ENCODE measurements at regions not wholly inside any gene's neighbourhood (a gene's known extent, or its start where the extent isn't known, plus 50 kb on each side); places are given as distances from the start of the nearest gene placed in this dataset.

DNA sequence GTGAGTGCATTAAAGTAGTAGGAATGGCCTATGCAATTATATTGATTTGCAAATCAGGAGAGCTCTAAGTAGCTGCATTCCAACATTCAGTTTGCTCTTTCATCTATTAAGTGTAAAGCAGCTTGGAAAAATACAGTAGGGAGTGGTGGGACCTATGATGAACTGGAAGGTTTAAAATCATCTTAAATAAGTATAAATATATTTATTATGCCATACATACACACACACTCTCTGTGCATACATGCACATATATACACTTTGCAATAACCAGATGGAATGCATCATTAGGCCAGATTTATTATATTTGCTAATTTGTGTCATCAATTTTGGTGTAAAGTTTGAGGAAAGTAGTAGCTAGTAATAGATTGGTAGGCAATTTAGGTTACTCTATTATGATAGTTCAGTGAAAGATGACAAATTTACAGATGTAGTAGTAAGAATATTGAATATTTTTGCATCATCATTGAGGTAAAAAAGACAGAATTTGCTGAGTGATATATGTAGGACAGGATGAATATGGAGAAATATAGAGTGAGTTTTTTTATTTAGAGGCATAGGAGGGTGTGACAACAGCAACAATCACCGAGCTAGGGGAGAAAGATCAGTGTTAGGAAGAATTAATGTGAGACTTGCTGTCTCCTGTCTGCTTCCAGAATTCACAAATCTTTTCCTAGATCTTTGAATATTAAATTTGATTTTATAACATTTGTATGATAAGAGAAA, 961.0 kb upstream of the CDH2 start:
- ChIA-PET POLR2A (no interaction called here), CTCF (interaction anchor here (0.6 kb wide), 2 partner anchors 153 to 159 kb away, joined by 3 read pairs; no protein-coding TSS in a partner anchor)
- TF ChIP-seq ZNF548 (tag by site-specific recombination; IDR thresholded peaks at IDR 0.05), result no peak
- Histone ChIP-seq H3K27ac (ENCODE audit: extremely low read depth, low read depth, low read length) (no peak overlapping the region), H3K36me3 (ENCODE audit: control insufficient read depth in 2 of 2, insufficient read depth in 1 of 2, low read length in 2 of 2) (no peaks in the 10 kb centered on the region), H3K4me1 (ENCODE audit: control insufficient read depth, insufficient read depth, low read length) (no peaks in the 10 kb centered on the region), H3K4me3 (ENCODE audit: low read depth, low read length) (no peak overlapping the region), H3K9me3 (ENCODE audit: control insufficient read depth, insufficient read depth, low read depth, low read length) (no peaks in the 10 kb centered on the region)

- no peak overlapping the region for H3K27ac ChIP-seq (ENCODE audit: extremely low read depth, low read depth, low read length)
- POLR2A ChIA-PET, result no interaction called here
- H3K4me1 ChIP-seq (ENCODE audit: control insufficient read depth, insufficient read depth, low read length), result no peaks in the 10 kb centered on the region
- no peaks in the 10 kb centered on the region for H3K36me3 ChIP-seq (ENCODE audit: control insufficient read depth in 2 of 2, insufficient read depth in 1 of 2, low read length in 2 of 2)
- CTCF ChIA-PET, result no interaction called here
- TF ChIP-seq RBAK (tag by site-specific recombination; IDR thresholded peaks at IDR 0.05) (no peak), ZNF792 (tag by site-specific recombination; IDR thresholded peaks at IDR 0.05) (no peak), ZNF423 (tag by site-specific recombination; IDR thresholded peaks at IDR 0.05) (no peak), ZNF24 (tag by site-specific recombination; IDR thresholded peaks at IDR 0.05) (no peak), ZNF266 (tag by site-specific recombination; IDR thresholded peaks at IDR 0.05; ENCODE audit: low read depth) (no peak), ZNF473 (tag by site-specific recombination; IDR thresholded peaks at IDR 0.05) (no peak), ZNF76 (tag by site-specific recombination; IDR thresholded peaks at IDR 0.05; ENCODE audit: borderline replicate concordance, low read depth) (no peak), ZFHX2 (tag by site-specific recombination; conservative IDR thresholded peaks at IDR 0.05) (no peak), ZNF558 (tag by site-specific recombination; IDR thresholded peaks at IDR 0.05) (no peak), ZNF239 (tag by site-specific recombination; IDR thresholded peaks at IDR 0.05) (no peak), ZNF302 (tag by site-specific recombination; IDR thresholded peaks at IDR 0.05; ENCODE audit: low read depth) (no peak), PRDM10 (tag by site-specific recombination; IDR thresholded peaks at IDR 0.05) (no peak)
- TF ChIP-seq, protein P1, sequence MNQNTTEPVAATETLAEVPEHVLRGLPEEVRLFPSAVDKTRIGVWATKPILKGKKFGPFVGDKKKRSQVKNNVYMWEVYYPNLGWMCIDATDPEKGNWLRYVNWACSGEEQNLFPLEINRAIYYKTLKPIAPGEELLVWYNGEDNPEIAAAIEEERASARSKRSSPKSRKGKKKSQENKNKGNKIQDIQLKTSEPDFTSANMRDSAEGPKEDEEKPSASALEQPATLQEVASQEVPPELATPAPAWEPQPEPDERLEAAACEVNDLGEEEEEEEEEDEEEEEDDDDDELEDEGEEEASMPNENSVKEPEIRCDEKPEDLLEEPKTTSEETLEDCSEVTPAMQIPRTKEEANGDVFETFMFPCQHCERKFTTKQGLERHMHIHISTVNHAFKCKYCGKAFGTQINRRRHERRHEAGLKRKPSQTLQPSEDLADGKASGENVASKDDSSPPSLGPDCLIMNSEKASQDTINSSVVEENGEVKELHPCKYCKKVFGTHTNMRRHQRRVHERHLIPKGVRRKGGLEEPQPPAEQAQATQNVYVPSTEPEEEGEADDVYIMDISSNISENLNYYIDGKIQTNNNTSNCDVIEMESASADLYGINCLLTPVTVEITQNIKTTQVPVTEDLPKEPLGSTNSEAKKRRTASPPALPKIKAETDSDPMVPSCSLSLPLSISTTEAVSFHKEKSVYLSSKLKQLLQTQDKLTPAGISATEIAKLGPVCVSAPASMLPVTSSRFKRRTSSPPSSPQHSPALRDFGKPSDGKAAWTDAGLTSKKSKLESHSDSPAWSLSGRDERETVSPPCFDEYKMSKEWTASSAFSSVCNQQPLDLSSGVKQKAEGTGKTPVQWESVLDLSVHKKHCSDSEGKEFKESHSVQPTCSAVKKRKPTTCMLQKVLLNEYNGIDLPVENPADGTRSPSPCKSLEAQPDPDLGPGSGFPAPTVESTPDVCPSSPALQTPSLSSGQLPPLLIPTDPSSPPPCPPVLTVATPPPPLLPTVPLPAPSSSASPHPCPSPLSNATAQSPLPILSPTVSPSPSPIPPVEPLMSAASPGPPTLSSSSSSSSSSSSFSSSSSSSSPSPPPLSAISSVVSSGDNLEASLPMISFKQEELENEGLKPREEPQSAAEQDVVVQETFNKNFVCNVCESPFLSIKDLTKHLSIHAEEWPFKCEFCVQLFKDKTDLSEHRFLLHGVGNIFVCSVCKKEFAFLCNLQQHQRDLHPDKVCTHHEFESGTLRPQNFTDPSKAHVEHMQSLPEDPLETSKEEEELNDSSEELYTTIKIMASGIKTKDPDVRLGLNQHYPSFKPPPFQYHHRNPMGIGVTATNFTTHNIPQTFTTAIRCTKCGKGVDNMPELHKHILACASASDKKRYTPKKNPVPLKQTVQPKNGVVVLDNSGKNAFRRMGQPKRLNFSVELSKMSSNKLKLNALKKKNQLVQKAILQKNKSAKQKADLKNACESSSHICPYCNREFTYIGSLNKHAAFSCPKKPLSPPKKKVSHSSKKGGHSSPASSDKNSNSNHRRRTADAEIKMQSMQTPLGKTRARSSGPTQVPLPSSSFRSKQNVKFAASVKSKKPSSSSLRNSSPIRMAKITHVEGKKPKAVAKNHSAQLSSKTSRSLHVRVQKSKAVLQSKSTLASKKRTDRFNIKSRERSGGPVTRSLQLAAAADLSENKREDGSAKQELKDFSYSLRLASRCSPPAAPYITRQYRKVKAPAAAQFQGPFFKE (tag by site-specific recombination; IDR thresholded peaks at IDR 0.05; ENCODE audit: borderline replicate concordance), result no peak
- no peaks in the 10 kb centered on the region for H3K9me3 ChIP-seq (ENCODE audit: control insufficient read depth, insufficient read depth, low read depth, low read length)
- H3K4me3 ChIP-seq (ENCODE audit: low read depth, low read length), result no peak overlapping the region
These were observed 947.0 kb upstream of the CDH2 start for GRCh38 chr18:29123706-29124530.
